SU-DHL-6 (cell line): ENCODE measurements at regions not wholly inside any gene's neighbourhood (a gene's known extent, or its start where the extent isn't known, plus 50 kb on each side); places are given as distances from the start of the nearest gene placed in this dataset.

Experiments used
- EZH2phosphoT487 ChIP-seq: fragments of 200-600 bp; sonication (generic), shearing (Covaris generic); conservative IDR thresholded peaks from 2 replicates; pipeline ENCODE4 v1.6.1; 2018; ENCODE audit warnings: mild to moderate bottlenecking, antibody characterized with exemption, low read length, moderate library complexity, mixed read lengths
- TF ChIP-seq, protein P1 (sequence below): fragments of 200-600 bp; sonication (generic); IDR thresholded peaks from one replicate; pipeline ENCODE4 v1.5.1; 2017; ENCODE audit warnings: antibody characterized with exemption, mild to moderate bottlenecking, low read length, moderate library complexity; ENCODE audit not compliant: insufficient read depth, poor library complexity, severe bottlenecking

DNA sequence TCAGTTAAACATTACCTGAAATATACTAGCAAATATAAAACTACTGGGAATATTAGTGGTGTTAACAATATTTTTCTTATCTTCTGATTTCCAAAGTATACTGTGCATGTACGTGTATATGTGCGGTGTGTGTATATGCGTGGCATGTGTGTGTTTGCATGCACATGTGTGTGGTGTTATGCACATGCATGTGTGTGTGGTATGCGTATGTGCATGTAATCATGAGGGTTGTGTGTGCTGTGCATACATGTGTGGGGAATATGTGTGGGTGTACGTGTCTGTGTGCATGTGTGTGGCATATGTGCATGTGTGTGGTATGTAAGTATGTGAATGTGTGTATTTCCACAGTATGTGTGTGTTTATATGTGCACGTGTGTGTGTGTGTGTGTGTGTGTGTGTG, 640.2 kb downstream of the TSN start:
- TF ChIP-seq, protein P1, sequence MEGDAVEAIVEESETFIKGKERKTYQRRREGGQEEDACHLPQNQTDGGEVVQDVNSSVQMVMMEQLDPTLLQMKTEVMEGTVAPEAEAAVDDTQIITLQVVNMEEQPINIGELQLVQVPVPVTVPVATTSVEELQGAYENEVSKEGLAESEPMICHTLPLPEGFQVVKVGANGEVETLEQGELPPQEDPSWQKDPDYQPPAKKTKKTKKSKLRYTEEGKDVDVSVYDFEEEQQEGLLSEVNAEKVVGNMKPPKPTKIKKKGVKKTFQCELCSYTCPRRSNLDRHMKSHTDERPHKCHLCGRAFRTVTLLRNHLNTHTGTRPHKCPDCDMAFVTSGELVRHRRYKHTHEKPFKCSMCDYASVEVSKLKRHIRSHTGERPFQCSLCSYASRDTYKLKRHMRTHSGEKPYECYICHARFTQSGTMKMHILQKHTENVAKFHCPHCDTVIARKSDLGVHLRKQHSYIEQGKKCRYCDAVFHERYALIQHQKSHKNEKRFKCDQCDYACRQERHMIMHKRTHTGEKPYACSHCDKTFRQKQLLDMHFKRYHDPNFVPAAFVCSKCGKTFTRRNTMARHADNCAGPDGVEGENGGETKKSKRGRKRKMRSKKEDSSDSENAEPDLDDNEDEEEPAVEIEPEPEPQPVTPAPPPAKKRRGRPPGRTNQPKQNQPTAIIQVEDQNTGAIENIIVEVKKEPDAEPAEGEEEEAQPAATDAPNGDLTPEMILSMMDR, result no peak
- TF ChIP-seq EZH2phosphoT487, result no peak
